SH-SY5Y (cell line): ENCODE measurements at regions not wholly inside any gene's neighbourhood (a gene's known extent, or its start where the extent isn't known, plus 50 kb on each side); places are given as distances from the start of the nearest gene placed in this dataset.

ENCODE experiments used
- GATA2 ChIP-seq: IDR thresholded peaks from 2 replicates; pipeline ENCODE4 v1.6.1; 2011; ENCODE audit warnings: mild to moderate bottlenecking, low read depth, low read length
- GATA3 ChIP-seq: IDR thresholded peaks from 2 replicates; pipeline ENCODE4 v1.6.1; 2011; ENCODE audit warnings: low read depth, mild to moderate bottlenecking, low read length, moderate library complexity

- TF ChIP-seq GATA2, result no peak
- TF ChIP-seq GATA3, result no peak
These were observed 75.0 kb upstream of the MMADHC start for GRCh38 chr2:149662556-149662955.
